ENCODE measurements at regions not wholly inside any gene's neighbourhood (a gene's known extent, or its start where the extent isn't known, plus 50 kb on each side); places are given as distances from the start of the nearest gene placed in this dataset.

DNA sequence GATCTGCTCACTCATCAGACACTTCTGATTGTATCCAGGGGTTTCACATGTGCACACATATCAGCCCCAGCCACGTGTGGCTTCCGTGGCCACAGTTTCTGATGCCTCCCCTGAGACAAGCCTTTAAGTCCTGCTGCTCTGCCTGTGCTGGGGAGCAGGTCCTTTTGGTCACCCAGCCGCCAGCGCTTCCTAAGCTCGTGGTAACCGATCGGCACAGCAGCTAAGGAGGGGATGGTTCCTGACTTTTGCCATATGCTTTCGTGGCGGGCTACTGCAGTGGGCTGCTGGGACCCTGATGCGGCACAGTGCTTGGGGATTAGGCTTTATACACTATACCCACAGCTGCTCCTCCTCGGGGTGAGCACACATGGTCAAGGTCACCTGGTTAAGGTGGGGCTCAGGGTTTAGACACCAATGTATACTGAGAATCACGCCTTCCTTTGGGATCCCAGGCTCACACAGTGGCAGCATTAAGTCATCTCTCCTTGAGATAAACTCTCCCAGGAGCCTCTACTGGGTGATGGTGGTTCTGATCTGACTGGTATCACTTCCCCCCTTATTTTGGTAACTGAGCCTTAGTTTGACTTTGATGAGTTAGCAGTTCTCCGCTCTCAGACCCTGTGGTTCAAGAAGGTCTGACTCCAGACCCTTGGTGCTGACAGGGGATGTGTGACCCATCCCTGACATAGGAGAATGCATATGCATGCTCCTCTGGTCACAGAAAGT lies 85.9 kb upstream of the KCNG1 start:
- no peak for ATAC-seq
- TF ChIP-seq ZC3H10 (CRISPR knock-in tag; IDR thresholded peaks at IDR 0.05) (no peak), POU6F1 (CRISPR knock-in tag; IDR thresholded peaks at IDR 0.05; ENCODE audit: borderline replicate concordance, low read depth) (no peak), CSDC2 (CRISPR knock-in tag; IDR thresholded peaks at IDR 0.05) (no peak), ESRRG (CRISPR knock-in tag; IDR thresholded peaks at IDR 0.05) (no peak), PATZ1 (CRISPR knock-in tag; IDR thresholded peaks at IDR 0.05; ENCODE audit: borderline replicate concordance) (no peak), SNAI2 (CRISPR knock-in tag; IDR thresholded peaks at IDR 0.05) (no peak), ISL1 (CRISPR knock-in tag; IDR thresholded peaks at IDR 0.05) (no peak), RARB (CRISPR knock-in tag; IDR thresholded peaks at IDR 0.05) (no peak)

- TF ChIP-seq POU6F1 (CRISPR knock-in tag; IDR thresholded peaks at IDR 0.05; ENCODE audit: borderline replicate concordance, low read depth): no peak
- TF ChIP-seq ZFP30 (CRISPR knock-in tag; IDR thresholded peaks at IDR 0.05): no peak
- TF ChIP-seq ZNF565 (CRISPR knock-in tag; conservative IDR thresholded peaks at IDR 0.05; ENCODE audit: low read depth): no peak
- no peak for TF ChIP-seq TOX (CRISPR knock-in tag; IDR thresholded peaks at IDR 0.05; ENCODE audit: borderline replicate concordance)
- no peak for TF ChIP-seq PPARA (CRISPR knock-in tag; IDR thresholded peaks at IDR 0.05; ENCODE audit: borderline replicate concordance)
- no peak for TF ChIP-seq ZNF70 (CRISPR knock-in tag; IDR thresholded peaks at IDR 0.05)
- TF ChIP-seq ISL1 (CRISPR knock-in tag; IDR thresholded peaks at IDR 0.05): no peak
- no peak for TF ChIP-seq CREB5 (CRISPR knock-in tag; IDR thresholded peaks at IDR 0.05; ENCODE audit: low read depth)
- TF ChIP-seq SNAI2 (CRISPR knock-in tag; IDR thresholded peaks at IDR 0.05): no peak
- TF ChIP-seq BACH2 (CRISPR knock-in tag; IDR thresholded peaks at IDR 0.05; ENCODE audit: borderline replicate concordance): no peak
- ATAC-seq: no peak
Observed at GRCh38 chr20:51106011-51106410, 83.1 kb upstream of the KCNG1 start.

GRCh38 chr20:51104960-51105920 lies 82.3 kb upstream of the KCNG1 start:
- no peak for ATAC-seq
- TF ChIP-seq POU6F1 (CRISPR knock-in tag; IDR thresholded peaks at IDR 0.05; ENCODE audit: borderline replicate concordance, low read depth): no peak
- TF ChIP-seq BACH2 (CRISPR knock-in tag; IDR thresholded peaks at IDR 0.05; ENCODE audit: borderline replicate concordance): no peak
- no peak for TF ChIP-seq ZC3H10 (CRISPR knock-in tag; IDR thresholded peaks at IDR 0.05)
- TF ChIP-seq TCF4 (CRISPR knock-in tag; IDR thresholded peaks at IDR 0.05; ENCODE audit: borderline replicate concordance): no peak
- TF ChIP-seq ZNF565 (CRISPR knock-in tag; conservative IDR thresholded peaks at IDR 0.05; ENCODE audit: low read depth): no peak
- no peak for TF ChIP-seq CSRNP3 (CRISPR knock-in tag; IDR thresholded peaks at IDR 0.05)
- no peak for TF ChIP-seq TSHZ2 (CRISPR knock-in tag; IDR thresholded peaks at IDR 0.05)
- TF ChIP-seq ISL1 (CRISPR knock-in tag; IDR thresholded peaks at IDR 0.05): no peak
- TF ChIP-seq OSR1 (CRISPR knock-in tag; IDR thresholded peaks at IDR 0.05): no peak
- no peak for TF ChIP-seq ZFP30 (CRISPR knock-in tag; IDR thresholded peaks at IDR 0.05)
- no peak for TF ChIP-seq ZFP3 (CRISPR knock-in tag; IDR thresholded peaks at IDR 0.05)
- no peak for TF ChIP-seq PPARA (CRISPR knock-in tag; IDR thresholded peaks at IDR 0.05; ENCODE audit: borderline replicate concordance)
- TF ChIP-seq SNAI2 (CRISPR knock-in tag; IDR thresholded peaks at IDR 0.05): no peak
- no peak for TF ChIP-seq ARNTL (CRISPR knock-in tag; IDR thresholded peaks at IDR 0.05; ENCODE audit: borderline replicate concordance, low read depth)

All from SK-N-SH treated with all-trans-retinoic acid at 6 μM for 48 hours (cell line).